IMR-90 (cell line): ENCODE measurements at regions not wholly inside any gene's neighbourhood (a gene's known extent, or its start where the extent isn't known, plus 50 kb on each side); places are given as distances from the start of the nearest gene placed in this dataset.

Source experiments
- ATAC-seq: fragments of 200-7000 bp; cut with Tn5 transposase; 2 replicates; pipeline ENCODE4 v1.9.1; 2020; ENCODE audit warnings: low read depth, mild to moderate bottlenecking, moderate library complexity
- BruUV-seq: library from RNA; stranded (reverse); fragments of 400-500 nt; replicated peaks from 2 replicates; lab custom pipeline; 2021; lab: Mats Ljungman, UMichigan
- CTCF ChIA-PET: fragments of 300-600 bp; formaldehyde crosslinking; extraction: SDS; loops from one replicate; lab custom pipeline; 2021; ENCODE audit warnings: antibody characterized with exemption; lab: Yijun Ruan, JAX
- POLR2A ChIA-PET: fragments of 300-600 bp; sonication (Branson Sonifier 250); formaldehyde crosslinking; loops from one replicate; lab custom pipeline; 2022; ENCODE audit warnings: antibody characterized with exemption; ENCODE audit not compliant: unreplicated experiment; lab: Charles Lee
- DNase-seq: peaks from one replicate; pipeline ENCODE4 v3.0.0; 2013
- H2AFZ ChIP-seq: replicated peaks from 2 replicates; pipeline ENCODE3; 2013; ENCODE audit warnings: low read length, mild to moderate bottlenecking; ENCODE audit not compliant: poor library complexity
- H2AK5ac ChIP-seq: 2 replicates; pipeline ENCODE4 v1.6.1; 2013; ENCODE audit warnings: low read depth, low read length, inconsistent platforms
- H2AK9ac ChIP-seq: replicated peaks from 2 replicates; pipeline ENCODE3; 2013; ENCODE audit warnings: mild to moderate bottlenecking, low read depth, low read length, moderate library complexity; ENCODE audit not compliant: poor library complexity
- H2BK120ac ChIP-seq: 2 replicates; pipeline ENCODE4 v1.6.1; 2013; ENCODE audit warnings: low read depth, low read length, inconsistent platforms
- H2BK15ac ChIP-seq: 3 replicates; pipeline ENCODE4 v1.6.1; 2013; ENCODE audit warnings: low read depth, low read length, inconsistent platforms
- H2BK20ac ChIP-seq: 2 replicates; pipeline ENCODE4 v1.6.1; 2013; ENCODE audit warnings: low read depth, mild to moderate bottlenecking, inconsistent platforms, low read length, moderate library complexity
- H2BK5ac ChIP-seq: 2 replicates; pipeline ENCODE4 v1.6.1; 2013; ENCODE audit warnings: mild to moderate bottlenecking, low read depth, low read length, inconsistent platforms; ENCODE audit not compliant: poor library complexity, severe bottlenecking
- H3K14ac ChIP-seq: replicated peaks from 2 replicates; pipeline ENCODE4 v1.6.1; 2013; ENCODE audit warnings: low read depth, low read length, inconsistent platforms
- H3K18ac ChIP-seq: 2 replicates; pipeline ENCODE4 v1.6.1; 2013; ENCODE audit warnings: low read depth, low read length, control low read depth
- H3K23ac ChIP-seq: 2 replicates; pipeline ENCODE4 v1.6.1; 2013; ENCODE audit warnings: low read depth, low read length, inconsistent platforms
- H3K27ac ChIP-seq: 2 replicates; pipeline ENCODE4 v1.5.1; 2013; ENCODE audit warnings: mild to moderate bottlenecking, control low read depth, low read length; ENCODE audit not compliant: insufficient read depth
- H3K27me3 ChIP-seq: 2 replicates; pipeline ENCODE4 v1.6.1; 2013; ENCODE audit warnings: low read length; ENCODE audit not compliant: control insufficient read depth, insufficient read depth
- H3K36me3 ChIP-seq: 2 replicates; pipeline ENCODE4 v1.6.1; 2013; ENCODE audit warnings: low read length, mixed read lengths; ENCODE audit not compliant: control insufficient read depth, insufficient read depth
- H3K4ac ChIP-seq: 2 replicates; pipeline ENCODE4 v1.6.1; 2013; ENCODE audit warnings: low read depth, low read length, inconsistent platforms
- H3K4me1 ChIP-seq: 2 replicates; pipeline ENCODE4 v1.6.1; 2013; ENCODE audit warnings: low read length, mixed read lengths; ENCODE audit not compliant: control insufficient read depth, insufficient read depth
- H3K4me2 ChIP-seq: 2 replicates; pipeline ENCODE4 v1.6.1; 2013; ENCODE audit warnings: low read depth, mild to moderate bottlenecking, control low read depth, low read length, moderate library complexity
- H3K4me3 ChIP-seq: 2 replicates; pipeline ENCODE4 v1.5.1; 2013; ENCODE audit warnings: low read depth, mild to moderate bottlenecking, control low read depth, low read length, moderate library complexity; ENCODE audit not compliant: insufficient read depth
- H3K56ac ChIP-seq: 2 replicates; pipeline ENCODE4 v1.6.1; 2013; ENCODE audit warnings: low read length, inconsistent platforms; ENCODE audit not compliant: insufficient read depth; ENCODE audit errors: extremely low read depth
- H3K79me1 ChIP-seq, 2 experiments: 2 replicates each; pipeline ENCODE4 v1.6.1; 2013; ENCODE audit warnings: low read length in 2 of 2, inconsistent platforms in 1 of 2, low read depth in 1 of 2
- H3K9ac ChIP-seq: 2 replicates; pipeline ENCODE4 v1.6.1; 2013; ENCODE audit warnings: low read depth, low read length, control low read depth
- H3K9me1 ChIP-seq: 2 replicates; pipeline ENCODE4 v1.6.1; 2013; ENCODE audit warnings: low read length, inconsistent platforms; ENCODE audit not compliant: insufficient read depth
- H3K9me3 ChIP-seq: 2 replicates; pipeline ENCODE4 v1.6.1; 2013; ENCODE audit warnings: low read length; ENCODE audit not compliant: control insufficient read depth, insufficient read depth
- H4K20me1 ChIP-seq: 2 replicates; pipeline ENCODE4 v1.6.1; 2013; ENCODE audit warnings: low read length, inconsistent platforms; ENCODE audit not compliant: insufficient read depth
- H4K5ac ChIP-seq: 2 replicates; pipeline ENCODE4 v1.6.1; 2013; ENCODE audit warnings: mild to moderate bottlenecking, low read depth, low read length, control low read depth
- H4K8ac ChIP-seq, 2 experiments: 2 replicates each; pipeline ENCODE4 v1.6.1; 2013; ENCODE audit warnings: low read depth in 2 of 2, low read length in 2 of 2, control low read depth in 1 of 2, inconsistent platforms in 1 of 2
- H4K91ac ChIP-seq: 2 replicates; pipeline ENCODE4 v1.6.1; 2013; ENCODE audit warnings: low read depth, low read length, inconsistent platforms; ENCODE audit not compliant: insufficient read depth
- NFE2L2 ChIP-seq: fragments of 150-350 bp; IDR thresholded peaks from 2 replicates; pipeline ENCODE4 v1.6.1; 2016; ENCODE audit warnings: low read depth, mild to moderate bottlenecking, low read length
- WGBS, 2 experiments: methylation state at CpG; one replicate each; pipeline versions ENCODE4 v1.1.5 to v1.1.7; 2013; ENCODE audit warnings: missing lambda C conversion rate in 2 of 2; ENCODE audit not compliant: insufficient read length in 1 of 2; ENCODE audit errors: extremely low coverage in 2 of 2; 5-methylcytosine and 5-hydroxymethylcytosine counted together
- dilution Hi-C: fragments of 300-500 bp; cut with HindIII; formaldehyde crosslinking; loops from one replicate; pipeline ENCODE4 v1.14.3; 2018; ENCODE audit warnings: low sequenced_read_pairs; ENCODE audit not compliant: unreplicated experiment
- in situ Hi-C: fragments of 300-500 bp; cut with MboI; formaldehyde crosslinking; loops from 3 replicates; pipeline ENCODE4 v1.14.3; 2019; ENCODE audit warnings: low sequenced_read_pairs, inconsistent platforms, mixed read lengths
- intact Hi-C: fragments of 100-400 bp; cut with micrococcal nuclease; formaldehyde crosslinking; loops from 2 replicates; pipeline ENCODE4 v1.10.0; 2022

GRCh38 chrX:42604302-42604701 is 173.7 kb downstream of the PPP1R2C start:
- Histone ChIP-seq H2BK5ac (no peak overlapping the region), H3K14ac (no peak overlapping the region), H2AK9ac (no peak overlapping the region), H3K4me2 (no peak overlapping the region), H3K9me3 (no peaks in the 10 kb centered on the region), H3K9ac (no peak overlapping the region), H3K36me3 (no peaks in the 10 kb centered on the region), H4K5ac (no peak overlapping the region), H4K20me1 (no peaks in the 10 kb centered on the region), H3K27ac (no peak overlapping the region), H3K56ac (no peak overlapping the region), H3K79me1 (no peaks in the 10 kb centered on the region), H2AK5ac (no peak overlapping the region), H3K4me1 (no peaks in the 10 kb centered on the region), H3K23ac (no peak overlapping the region), H3K27me3 (no peaks in the 10 kb centered on the region), H3K9me1 (no peaks in the 10 kb centered on the region), H2BK20ac (no peak overlapping the region), H3K4me3 (no peak overlapping the region), H2AFZ (no peak overlapping the region), H3K4ac (no peak overlapping the region), H4K8ac (no peak overlapping the region), H3K18ac (no peak overlapping the region), H2BK120ac (no peak overlapping the region), H4K91ac (no peak overlapping the region), H2BK15ac (no peak overlapping the region)
- BruUV-seq = no TSS peak
- dilution Hi-C loops (no loop called here), intact Hi-C loops (no loop called here), in situ Hi-C loops (no loop called here)
- CTCF ChIA-PET = no interaction called here
- ATAC-seq = no peak
- no CpG with 5 or more reads among the region's 2 CpGs for WGBS, 2 experiments
- no peak for DNase-seq
- POLR2A ChIA-PET = no interaction called here
- TF ChIP-seq NFE2L2 = no peak
